HL-60 (cell line): ENCODE measurements at regions not wholly inside any gene's neighbourhood (a gene's known extent, or its start where the extent isn't known, plus 50 kb on each side); places are given as distances from the start of the nearest gene placed in this dataset.

Source experiments
- CTCF ChIP-seq: IDR thresholded peaks from one replicate; pipeline ENCODE4 v1.5.1; 2011; ENCODE audit warnings: low read length, control low read depth, inconsistent platforms; ENCODE audit not compliant: insufficient read depth
- GABPA ChIP-seq: IDR thresholded peaks from 2 replicates; pipeline ENCODE4 v1.6.1; 2012; ENCODE audit warnings: low read depth
- POLR2AphosphoS5 ChIP-seq: IDR thresholded peaks from 2 replicates; pipeline ENCODE4 v1.6.1; 2012; ENCODE audit warnings: low read depth
- REST ChIP-seq: IDR thresholded peaks from 2 replicates; pipeline ENCODE4 v1.6.1; 2012; ENCODE audit warnings: low read depth; ENCODE audit not compliant: insufficient replicate concordance
- SPI1 ChIP-seq: IDR thresholded peaks from 2 replicates; pipeline ENCODE4 v1.6.1; 2012; ENCODE audit warnings: low read depth, mild to moderate bottlenecking, borderline replicate concordance

- TF ChIP-seq CTCF (no peak), POLR2AphosphoS5 (no peak), GABPA (no peak), REST (no peak), SPI1 (no peak)
Measured at GRCh38 chr3:46086083-46086437, 58.8 kb upstream of the XCR1 start.
